ENCODE measurements at regions not wholly inside any gene's neighbourhood (a gene's known extent, or its start where the extent isn't known, plus 50 kb on each side); places are given as distances from the start of the nearest gene placed in this dataset.

DNA sequence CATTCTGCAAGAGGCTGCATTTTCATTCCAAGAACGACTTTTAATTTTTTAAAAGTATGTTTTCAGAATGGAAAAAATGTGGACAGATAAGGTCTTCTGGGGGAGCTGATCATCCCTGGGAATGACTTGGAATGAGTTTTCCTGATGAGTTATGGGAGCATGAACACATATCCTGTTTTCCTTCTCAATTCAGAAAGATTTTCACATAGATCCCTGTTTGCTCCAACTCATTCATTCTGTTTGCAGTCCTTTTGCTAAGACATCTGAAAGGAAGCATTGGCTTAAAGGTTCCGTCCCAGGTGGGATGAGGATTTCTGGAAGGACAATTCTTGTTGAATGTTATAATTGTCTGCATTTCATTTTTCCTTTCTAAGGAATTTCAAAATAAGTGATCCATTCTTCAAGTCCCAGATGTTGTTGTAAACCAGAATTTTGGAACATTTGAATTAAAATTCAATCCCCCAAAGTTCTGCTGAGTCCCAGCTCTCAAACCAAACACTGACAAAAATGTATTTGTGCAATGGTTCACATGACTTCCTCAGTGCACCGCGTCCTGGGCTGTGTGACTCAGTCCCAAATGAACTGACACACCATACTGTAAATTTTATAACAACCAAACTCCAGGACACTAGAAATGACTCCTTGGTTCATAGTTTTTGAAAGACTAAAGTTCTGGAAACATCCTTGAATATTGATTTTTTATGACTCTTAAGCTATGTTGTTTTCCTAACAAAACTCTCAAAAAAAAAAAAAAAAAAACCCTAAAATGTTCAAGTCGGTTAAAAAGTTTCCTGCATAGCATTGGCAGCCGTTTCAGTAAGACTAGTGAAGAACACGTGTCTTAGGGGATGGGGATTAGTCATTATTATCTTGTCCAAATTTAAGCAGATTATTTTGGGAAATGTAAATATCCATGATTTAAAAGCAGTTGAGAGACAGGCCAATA lies 281.8 kb upstream of the TCF4 start:
- H3K4me2 ChIP-seq (ENCODE audit: insufficient read depth, low read length), result no peak overlapping the region
- in situ Hi-C loops (cut with MboI) (no loop called here), intact Hi-C loops (cut with micrococcal nuclease) (loop anchor here (10.0 kb wide), 1 partner anchor 455 kb away; no protein-coding TSS in a partner anchor)
- no peaks in the 10 kb centered on the region for H3K9me3 ChIP-seq (replicated peaks; ENCODE audit: control insufficient read depth, insufficient read depth, low read depth, low read length)
- no TSS peak for BruUV-seq (replicated peaks)
- no peak overlapping the region for H3K4me3 ChIP-seq
- H3K4me1 ChIP-seq (replicated peaks in 1 of 2; ENCODE audit: control insufficient read depth in 2 of 2, insufficient read depth in 2 of 2, low read length in 2 of 2), result no peaks in the 10 kb centered on the region
- peaks cover 3 to 8% of the 10 kb centered on the region in 2 experiments; a peak in 3 of 5 replicates for H3K27me3 ChIP-seq (ENCODE audit: control insufficient read depth in 2 of 2, insufficient read depth in 2 of 2, low read length in 2 of 2)
- no peak overlapping the region for H3K27ac ChIP-seq (ENCODE audit: extremely low read depth, low read depth, low read length)
- FAIRE-seq, result no peak
- no peak for TF ChIP-seq MBD2 (IDR thresholded peaks at IDR 0.05; ENCODE audit: borderline replicate concordance, low read depth)
- TF ChIP-seq, protein P1, sequence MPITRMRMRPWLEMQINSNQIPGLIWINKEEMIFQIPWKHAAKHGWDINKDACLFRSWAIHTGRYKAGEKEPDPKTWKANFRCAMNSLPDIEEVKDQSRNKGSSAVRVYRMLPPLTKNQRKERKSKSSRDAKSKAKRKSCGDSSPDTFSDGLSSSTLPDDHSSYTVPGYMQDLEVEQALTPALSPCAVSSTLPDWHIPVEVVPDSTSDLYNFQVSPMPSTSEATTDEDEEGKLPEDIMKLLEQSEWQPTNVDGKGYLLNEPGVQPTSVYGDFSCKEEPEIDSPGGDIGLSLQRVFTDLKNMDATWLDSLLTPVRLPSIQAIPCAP (CRISPR knock-in tag; IDR thresholded peaks at IDR 0.05; ENCODE audit: borderline replicate concordance), result no peak
- TF ChIP-seq, protein P2, sequence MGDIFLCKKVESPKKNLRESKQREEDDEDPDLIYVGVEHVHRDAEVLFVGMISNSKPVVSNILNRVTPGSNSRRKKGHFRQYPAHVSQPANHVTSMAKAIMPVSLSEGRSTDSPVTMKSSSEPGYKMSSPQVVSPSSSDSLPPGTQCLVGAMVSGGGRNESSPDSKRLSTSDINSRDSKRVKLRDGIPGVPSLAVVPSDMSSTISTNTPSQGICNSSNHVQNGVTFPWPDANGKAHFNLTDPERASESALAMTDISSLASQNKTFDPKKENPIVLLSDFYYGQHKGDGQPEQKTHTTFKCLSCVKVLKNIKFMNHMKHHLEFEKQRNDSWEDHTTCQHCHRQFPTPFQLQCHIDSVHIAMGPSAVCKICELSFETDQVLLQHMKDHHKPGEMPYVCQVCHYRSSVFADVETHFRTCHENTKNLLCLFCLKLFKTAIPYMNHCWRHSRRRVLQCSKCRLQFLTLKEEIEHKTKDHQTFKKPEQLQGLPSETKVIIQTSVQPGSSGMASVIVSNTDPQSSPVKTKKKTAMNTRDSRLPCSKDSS (IDR thresholded peaks at IDR 0.05; ENCODE audit: low read depth, partially characterized antibody), result no peak
- TF ChIP-seq, protein P3, sequence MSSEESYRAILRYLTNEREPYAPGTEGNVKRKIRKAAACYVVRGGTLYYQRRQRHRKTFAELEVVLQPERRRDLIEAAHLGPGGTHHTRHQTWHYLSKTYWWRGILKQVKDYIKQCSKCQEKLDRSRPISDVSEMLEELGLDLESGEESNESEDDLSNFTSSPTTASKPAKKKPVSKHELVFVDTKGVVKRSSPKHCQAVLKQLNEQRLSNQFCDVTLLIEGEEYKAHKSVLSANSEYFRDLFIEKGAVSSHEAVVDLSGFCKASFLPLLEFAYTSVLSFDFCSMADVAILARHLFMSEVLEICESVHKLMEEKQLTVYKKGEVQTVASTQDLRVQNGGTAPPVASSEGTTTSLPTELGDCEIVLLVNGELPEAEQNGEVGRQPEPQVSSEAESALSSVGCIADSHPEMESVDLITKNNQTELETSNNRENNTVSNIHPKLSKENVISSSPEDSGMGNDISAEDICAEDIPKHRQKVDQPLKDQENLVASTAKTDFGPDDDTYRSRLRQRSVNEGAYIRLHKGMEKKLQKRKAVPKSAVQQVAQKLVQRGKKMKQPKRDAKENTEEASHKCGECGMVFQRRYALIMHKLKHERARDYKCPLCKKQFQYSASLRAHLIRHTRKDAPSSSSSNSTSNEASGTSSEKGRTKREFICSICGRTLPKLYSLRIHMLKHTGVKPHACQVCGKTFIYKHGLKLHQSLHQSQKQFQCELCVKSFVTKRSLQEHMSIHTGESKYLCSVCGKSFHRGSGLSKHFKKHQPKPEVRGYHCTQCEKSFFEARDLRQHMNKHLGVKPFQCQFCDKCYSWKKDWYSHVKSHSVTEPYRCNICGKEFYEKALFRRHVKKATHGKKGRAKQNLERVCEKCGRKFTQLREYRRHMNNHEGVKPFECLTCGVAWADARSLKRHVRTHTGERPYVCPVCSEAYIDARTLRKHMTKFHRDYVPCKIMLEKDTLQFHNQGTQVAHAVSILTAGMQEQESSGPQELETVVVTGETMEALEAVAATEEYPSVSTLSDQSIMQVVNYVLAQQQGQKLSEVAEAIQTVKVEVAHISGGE (CRISPR knock-in tag; IDR thresholded peaks at IDR 0.05), result no peak
- TF ChIP-seq PTBP1 (IDR thresholded peaks at IDR 0.05; ENCODE audit: low read depth, low read length), result no peak
- TF ChIP-seq, protein P4, sequence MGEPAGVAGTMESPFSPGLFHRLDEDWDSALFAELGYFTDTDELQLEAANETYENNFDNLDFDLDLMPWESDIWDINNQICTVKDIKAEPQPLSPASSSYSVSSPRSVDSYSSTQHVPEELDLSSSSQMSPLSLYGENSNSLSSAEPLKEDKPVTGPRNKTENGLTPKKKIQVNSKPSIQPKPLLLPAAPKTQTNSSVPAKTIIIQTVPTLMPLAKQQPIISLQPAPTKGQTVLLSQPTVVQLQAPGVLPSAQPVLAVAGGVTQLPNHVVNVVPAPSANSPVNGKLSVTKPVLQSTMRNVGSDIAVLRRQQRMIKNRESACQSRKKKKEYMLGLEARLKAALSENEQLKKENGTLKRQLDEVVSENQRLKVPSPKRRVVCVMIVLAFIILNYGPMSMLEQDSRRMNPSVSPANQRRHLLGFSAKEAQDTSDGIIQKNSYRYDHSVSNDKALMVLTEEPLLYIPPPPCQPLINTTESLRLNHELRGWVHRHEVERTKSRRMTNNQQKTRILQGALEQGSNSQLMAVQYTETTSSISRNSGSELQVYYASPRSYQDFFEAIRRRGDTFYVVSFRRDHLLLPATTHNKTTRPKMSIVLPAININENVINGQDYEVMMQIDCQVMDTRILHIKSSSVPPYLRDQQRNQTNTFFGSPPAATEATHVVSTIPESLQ (CRISPR knock-in tag; IDR thresholded peaks at IDR 0.05), result no peak
- TF ChIP-seq FOSL1 (tag; conservative IDR thresholded peaks at IDR 0.05), result no peak
- H2AFZ ChIP-seq (ENCODE audit: low read depth, low read length), result no peak overlapping the region
- CTCF ChIA-PET (ENCODE audit: low intra/inter-chr PET ratio), result no interaction called here
- no peak overlapping the region for H3K9ac ChIP-seq (ENCODE audit: insufficient read depth in 1 of 2, low read depth in 2 of 2, low read length in 2 of 2)
- no peaks in the 10 kb centered on the region for H3K9me1 ChIP-seq (ENCODE audit: control insufficient read depth, insufficient read depth, low read length)
- POLR2A ChIA-PET, result interaction anchor here (0.6 kb wide), 2 partner anchors 24 to 43 kb away, joined by 3 read pairs; no protein-coding TSS in a partner anchor
- WGBS (ENCODE audit: insufficient coverage, low coverage, missing lambda C conversion rate), result 2% methylated on average over 7 of the region's 7 CpGs
- no peaks in the 10 kb centered on the region for H4K20me1 ChIP-seq (replicated peaks; ENCODE audit: control insufficient read depth, insufficient read depth, low read length)
- H3K36me3 ChIP-seq (ENCODE audit: control insufficient read depth, insufficient read depth, low read length), result no peaks in the 10 kb centered on the region
- H3K79me2 ChIP-seq (ENCODE audit: control insufficient read depth, insufficient read depth, low read length), result no peaks in the 10 kb centered on the region
- DNase-seq (ENCODE audit: extremely low read depth in 1 of 4, low spot score in 3 of 4), result no peak
- no peak for ATAC-seq
